ENCODE measurements at regions not wholly inside any gene's neighbourhood (a gene's known extent, or its start where the extent isn't known, plus 50 kb on each side); places are given as distances from the start of the nearest gene placed in this dataset.

GRCh38 chr5:29702875-29703274 is 1490.6 kb upstream of the CDH6 start (continued):
- TF ChIP-seq CHD7 (IDR thresholded peaks at IDR 0.05; ENCODE audit: insufficient replicate concordance, low read length) (no peak), SUZ12 (IDR thresholded peaks at IDR 0.05; ENCODE audit: low read length) (no peak), BRCA1 (IDR thresholded peaks at IDR 0.05; ENCODE audit: low read depth, low read length) (no peak), EP300 (IDR thresholded peaks at IDR 0.05; ENCODE audit: borderline replicate concordance in 1 of 2, low read depth in 2 of 2, low read length in 2 of 2) (no peak), SP1 (IDR thresholded peaks at IDR 0.05; ENCODE audit: low read depth, low read length) (no peak), GABPA (IDR thresholded peaks at IDR 0.05; ENCODE audit: borderline replicate concordance, insufficient read depth, low read length) (no peak), NANOG (IDR thresholded peaks at IDR 0.05; ENCODE audit: insufficient read depth, low read depth, low read length, poor library complexity, severe bottlenecking) (no peak), POU5F1 (IDR thresholded peaks at IDR 0.05; ENCODE audit: low read depth, low read length) (no peak), POLR2AphosphoS5 (IDR thresholded peaks at IDR 0.05; ENCODE audit: low read depth, low read length) (no peak), ASH2L (IDR thresholded peaks at IDR 0.05; ENCODE audit: low read length) (no peak), RBBP5 (IDR thresholded peaks at IDR 0.05; ENCODE audit: borderline replicate concordance, low read depth, low read length) (no peak), CBX8 (IDR thresholded peaks at IDR 0.05; ENCODE audit: borderline replicate concordance, low read depth, low read length) (no peak)

Measured in H1 (cell line).